Gastrocnemius medialis (tissue), 4 donors: ENCODE measurements at regions not wholly inside any gene's neighbourhood (a gene's known extent, or its start where the extent isn't known, plus 50 kb on each side); places are given as distances from the start of the nearest gene placed in this dataset.

Experiments used
- CTCF ChIP-seq, 5 experiments: fragments of 450-650 bp in 3 of 5; fragments of 200-600 bp in 2 of 5; sonication (generic) in 2 of 5; IDR thresholded peaks in 4 of 5; conservative IDR thresholded peaks in 1 of 5; 1 replicate in 4 of 5; 2 replicates in 1 of 5; pipeline ENCODE4 v1.5.1; 2016 to 2019; ENCODE audit warnings: antibody characterized with exemption in 5 of 5, mild to moderate bottlenecking in 3 of 5, moderate library complexity in 3 of 5
- POLR2A ChIP-seq, 2 donors: fragments of 450-650 bp; IDR thresholded peaks; one replicate each; pipeline ENCODE4 v1.6.1; 2017; ENCODE audit warnings: antibody characterized with exemption in 2 of 2, mild to moderate bottlenecking in 2 of 2, moderate library complexity in 2 of 2

- TF ChIP-seq POLR2A (IDR thresholded peaks at IDR 0.05), result no peak
- no peak for TF ChIP-seq CTCF (IDR thresholded peaks at IDR 0.05 in 4 of 5, conservative IDR thresholded peaks at IDR 0.05 in 1 of 5)
These were observed 179.7 kb upstream of the EXOC2 start for GRCh38 chr6:872570-873125.
